Common myeloid progenitor, CD34-positive (primary cell): ENCODE measurements at regions not wholly inside any gene's neighbourhood (a gene's known extent, or its start where the extent isn't known, plus 50 kb on each side); places are given as distances from the start of the nearest gene placed in this dataset.
"Not testable (repeated sequence)": the region's sequence is repeated elsewhere in the genome, so short reads cannot be mapped to it uniquely, and the experiment has no call there.

Experiments
- CTCF ChIA-PET: fragments of 350-600 bp; sonication (Branson Sonifier 250); formaldehyde crosslinking; loops from one replicate; lab custom pipeline; 2021; ENCODE audit warnings: antibody characterized with exemption; lab: Charles Lee
- POLR2A ChIA-PET: fragments of 350-600 bp; sonication (Branson Sonifier 250); formaldehyde crosslinking; loops from one replicate; lab custom pipeline; 2021; ENCODE audit warnings: antibody characterized with exemption; lab: Charles Lee
- DNase-seq, 3 donors: peaks; one replicate each; pipeline versions ENCODE4 v3.0.0 to v3.0.0-alpha.2; 2013
- H3K27ac ChIP-seq, 2 experiments: 1 replicate in 1 of 2; 2 replicates in 1 of 2; pipeline ENCODE4 v1.7.0; 2013; ENCODE audit warnings: inconsistent platforms in 2 of 2, low read length in 2 of 2, mild to moderate bottlenecking in 2 of 2, low read depth in 1 of 2, moderate library complexity in 1 of 2; ENCODE audit not compliant: severe bottlenecking in 2 of 2, insufficient read depth in 1 of 2, poor library complexity in 1 of 2
- H3K27me3 ChIP-seq, 5 experiments: replicated peaks in 2 of 5; 1 replicate in 3 of 5; 2 replicates in 2 of 5; pipeline versions ENCODE4 v1.6.1 to v1.7.0; 2013; ENCODE audit warnings: low read length in 4 of 5, mild to moderate bottlenecking in 2 of 5, moderate library complexity in 2 of 5, inconsistent platforms in 1 of 5; ENCODE audit not compliant: insufficient read depth in 5 of 5, control insufficient read depth in 4 of 5
- H3K36me3 ChIP-seq, 4 experiments: 1 replicate in 2 of 4; 2 replicates in 2 of 4; pipeline versions ENCODE4 v1.6.1 to v1.7.0; 2013; ENCODE audit warnings: low read length in 3 of 4, control low read depth in 1 of 4, mild to moderate bottlenecking in 1 of 4; ENCODE audit not compliant: control insufficient read depth in 4 of 4, insufficient read depth in 4 of 4
- H3K4me1 ChIP-seq, 4 experiments: 1 replicate in 3 of 4; 2 replicates in 1 of 4; pipeline versions ENCODE4 v1.6.1 to v1.7.1; 2013; ENCODE audit warnings: low read length in 3 of 4, mild to moderate bottlenecking in 3 of 4, control low read depth in 1 of 4, inconsistent platforms in 1 of 4, moderate library complexity in 1 of 4; ENCODE audit not compliant: control insufficient read depth in 4 of 4, insufficient read depth in 4 of 4; ENCODE audit errors: control extremely low read depth in 1 of 4
- H3K4me3 ChIP-seq, 7 experiments: 1 replicate in 4 of 7; 2 replicates in 3 of 7; pipeline versions ENCODE4 v1.5.1 to v1.7.0; 2013; ENCODE audit warnings: mild to moderate bottlenecking in 7 of 7, low read length in 6 of 7, moderate library complexity in 6 of 7, inconsistent platforms in 2 of 7, low read depth in 2 of 7, control low read depth in 1 of 7; ENCODE audit not compliant: insufficient read depth in 4 of 7, control insufficient read depth in 1 of 7; ENCODE audit errors: extremely low read depth in 1 of 7
- H3K9me3 ChIP-seq, 5 experiments: 1 replicate in 4 of 5; 2 replicates in 1 of 5; pipeline versions ENCODE4 v1.6.1 to v1.7.1; 2013; ENCODE audit warnings: low read length in 4 of 5, mild to moderate bottlenecking in 2 of 5, inconsistent platforms in 1 of 5, low read depth in 1 of 5, moderate library complexity in 1 of 5; ENCODE audit not compliant: control insufficient read depth in 4 of 5, insufficient read depth in 2 of 5; ENCODE audit errors: control extremely low read depth in 1 of 5
- WGBS: methylation state at CpG from one replicate; pipeline ENCODE4 v1.1.5; 2013; ENCODE audit not compliant: insufficient coverage; 5-methylcytosine and 5-hydroxymethylcytosine counted together

- DNase-seq: peak in 1 of 3 donors; percentile 33
- POLR2A ChIA-PET: no interaction called here
- WGBS: no CpG with 5 or more reads among the region's 1 CpG
- peaks cover 0 to 2% (median 0%) of the 10 kb centered on the region in 4 experiments for H3K4me1 ChIP-seq
- no peak overlapping the region for H3K27ac ChIP-seq
- peak overlapping the region in 1 of 7 experiments; percentile 4 for H3K4me3 ChIP-seq
- CTCF ChIA-PET: no interaction called here
- no peaks in the 10 kb centered on the region for H3K27me3 ChIP-seq
- H3K36me3 ChIP-seq: no peaks in the 10 kb centered on the region
- peaks cover 0 to 4% (median 0%) of the 10 kb centered on the region in 5 experiments for H3K9me3 ChIP-seq
Measured at GRCh38 chr1:168407832-168408538, 127.3 kb downstream of the TBX19 start.

- no peak overlapping the region for H3K27ac ChIP-seq
- 100% methylated on average over 2 of the region's 3 CpGs for WGBS
- H3K27me3 ChIP-seq: no peaks in the 10 kb centered on the region
- CTCF ChIA-PET: interaction anchor here (0.7 to 1.1 kb wide), 2 partner anchors 16 to 77 kb away, joined by 3 read pairs; no protein-coding TSS in a partner anchor
- POLR2A ChIA-PET: no interaction called here
- no peak overlapping the region for H3K4me3 ChIP-seq
- peaks cover 0 to 4% (median 0%) of the 10 kb centered on the region in 5 experiments for H3K9me3 ChIP-seq
- H3K36me3 ChIP-seq: no peaks in the 10 kb centered on the region
- DNase-seq: no peak
- H3K4me1 ChIP-seq: peaks cover 0 to 5% (median 0%) of the 10 kb centered on the region in 4 experiments
Measured at GRCh38 chr1:168405906-168406549, 125.4 kb downstream of the TBX19 start.

DNA sequence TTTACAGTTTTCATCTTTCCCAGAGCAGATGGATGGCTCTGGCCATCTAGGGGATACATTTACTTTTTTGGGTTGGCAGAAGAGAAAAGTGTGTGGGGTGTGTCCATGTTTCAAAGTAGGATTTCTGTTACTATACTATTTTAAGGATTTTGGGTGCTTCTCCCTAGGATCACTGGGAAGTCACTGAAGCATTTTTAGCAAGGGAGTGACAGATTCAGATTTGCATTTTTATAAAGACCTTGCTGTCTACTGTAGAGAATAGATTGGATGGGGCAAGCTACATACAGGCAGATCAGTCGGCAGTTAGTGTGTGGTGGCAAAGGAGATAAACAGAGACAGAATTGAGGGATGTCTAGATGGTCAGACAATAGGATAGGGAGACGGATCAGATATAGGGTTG lies 122.5 kb downstream of the TBX19 start:
- no peak overlapping the region for H3K4me3 ChIP-seq
- peaks cover 0 to 16% (median 0%) of the 10 kb centered on the region in 4 experiments for H3K4me1 ChIP-seq
- no peak for DNase-seq
- ChIA-PET CTCF (interaction anchor here (0.9 kb wide), 1 partner anchor 9 kb away, joined by 3 read pairs; no protein-coding TSS in a partner anchor), POLR2A (no interaction called here)
- H3K27me3 ChIP-seq: no peaks in the 10 kb centered on the region
- H3K9me3 ChIP-seq: peaks cover 0 to 4% (median 0%) of the 10 kb centered on the region in 5 experiments
- H3K27ac ChIP-seq: peak overlapping the region in 1 of 2 experiments; percentile 39
- no peaks in the 10 kb centered on the region for H3K36me3 ChIP-seq
- WGBS: 95% methylated on average over 2 of the region's 2 CpGs

DNA sequence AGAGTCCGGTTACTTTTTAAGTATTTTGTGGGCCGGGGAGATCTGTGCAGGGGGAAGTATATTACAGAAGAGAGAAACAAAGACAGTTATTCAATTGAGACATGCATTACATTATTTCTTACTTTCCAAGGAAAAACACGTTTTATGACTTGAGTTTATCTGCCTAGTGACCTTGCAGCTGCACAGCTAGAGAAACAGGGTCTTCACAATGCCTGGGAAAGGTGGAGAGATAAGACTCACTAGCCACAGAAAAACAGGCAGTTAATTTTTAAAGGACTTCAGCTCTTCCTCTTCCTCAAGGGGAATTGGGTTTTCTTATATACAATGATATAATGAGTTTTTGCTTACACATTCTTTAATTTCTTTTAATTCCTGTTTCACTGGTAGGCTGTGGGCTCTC lies 121.8 kb downstream of the TBX19 start:
- POLR2A ChIA-PET, H3K27me3 ChIP-seq, H3K4me3 ChIP-seq, H3K9me3 ChIP-seq, H3K36me3 ChIP-seq: not testable (repeated sequence)
- H3K27ac ChIP-seq: peak overlapping the region in 1 of 2 experiments; percentile 39
- H3K4me1 ChIP-seq: peaks cover 0 to 16% (median 0%) of the 10 kb centered on the region in 4 experiments
- WGBS: 0% methylated on average over 1 of the region's 3 CpGs
- CTCF ChIA-PET: interaction anchor here (0.9 kb wide), 1 partner anchor 8 kb away, joined by 3 read pairs; no protein-coding TSS in a partner anchor
- peak in 2 of 3 donors; percentile 14 to 53 for DNase-seq

GRCh38 chr1:168401341-168401740 lies 120.7 kb downstream of the TBX19 start:
- H3K36me3 ChIP-seq: no peaks in the 10 kb centered on the region
- peaks cover 0 to 16% (median 0%) of the 10 kb centered on the region in 4 experiments for H3K4me1 ChIP-seq
- no peak for DNase-seq
- peaks cover 0 to 3% (median 0%) of the 10 kb centered on the region in 5 experiments for H3K9me3 ChIP-seq
- ChIA-PET POLR2A (no interaction called here), CTCF (no interaction called here)
- H3K27ac ChIP-seq: no peak overlapping the region
- H3K27me3 ChIP-seq: no peaks in the 10 kb centered on the region
- WGBS: 100% methylated on average over 1 of the region's 3 CpGs
- no peak overlapping the region for H3K4me3 ChIP-seq

DNA sequence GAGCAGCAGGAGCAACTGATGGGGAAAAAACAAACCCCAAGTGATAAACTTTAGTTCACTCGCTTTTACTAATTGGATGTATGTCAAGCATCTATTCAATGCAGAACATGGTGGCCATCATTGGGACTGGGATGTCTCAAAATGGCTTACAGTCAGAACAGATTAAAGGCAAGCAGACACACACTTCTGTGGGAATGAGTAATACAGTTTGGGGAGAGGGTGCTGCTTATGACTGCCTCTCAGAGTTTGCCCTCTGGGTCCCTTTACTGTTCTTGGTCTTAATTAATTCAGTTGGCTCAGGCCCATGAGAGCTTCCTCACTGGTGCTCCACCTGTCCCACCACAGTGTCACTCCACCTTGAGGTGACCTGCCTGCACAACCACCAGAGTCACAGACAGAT lies 119.5 kb downstream of the TBX19 start:
- H3K9me3 ChIP-seq: no peaks in the 10 kb centered on the region
- no peak overlapping the region for H3K4me3 ChIP-seq
- no peaks in the 10 kb centered on the region for H3K36me3 ChIP-seq
- POLR2A ChIA-PET: no interaction called here
- no CpG with 5 or more reads among the region's 1 CpG for WGBS
- CTCF ChIA-PET: interaction anchor here (1.3 kb wide), 1 partner anchor 58 kb away, joined by 3 read pairs; no protein-coding TSS in a partner anchor
- peaks cover 0 to 16% (median 0%) of the 10 kb centered on the region in 4 experiments for H3K4me1 ChIP-seq
- H3K27ac ChIP-seq: no peak overlapping the region
- no peaks in the 10 kb centered on the region for H3K27me3 ChIP-seq
- no peak for DNase-seq

GRCh38 chr1:168397806-168398205 lies 117.1 kb downstream of the TBX19 start:
- H3K4me3 ChIP-seq: no peak overlapping the region
- WGBS: no CpG with 5 or more reads among the region's 4 CpGs

More at GRCh38 chr1:168397806-168398205, 117.1 kb downstream of the TBX19 start:
- Histone ChIP-seq H3K36me3 (no peaks in the 10 kb centered on the region), H3K27me3 (no peaks in the 10 kb centered on the region), H3K27ac (no peak overlapping the region), H3K4me1 (peaks cover 0 to 17% (median 0%) of the 10 kb centered on the region in 4 experiments), H3K9me3 (no peaks in the 10 kb centered on the region)
- CTCF ChIA-PET: interaction anchor here (2.2 kb wide), 1 partner anchor 10 kb away, joined by 7 read pairs; no protein-coding TSS in a partner anchor
- POLR2A ChIA-PET: no interaction called here
- DNase-seq: no peak
